ENCODE measurements at regions not wholly inside any gene's neighbourhood (a gene's known extent, or its start where the extent isn't known, plus 50 kb on each side); places are given as distances from the start of the nearest gene placed in this dataset.

DNA sequence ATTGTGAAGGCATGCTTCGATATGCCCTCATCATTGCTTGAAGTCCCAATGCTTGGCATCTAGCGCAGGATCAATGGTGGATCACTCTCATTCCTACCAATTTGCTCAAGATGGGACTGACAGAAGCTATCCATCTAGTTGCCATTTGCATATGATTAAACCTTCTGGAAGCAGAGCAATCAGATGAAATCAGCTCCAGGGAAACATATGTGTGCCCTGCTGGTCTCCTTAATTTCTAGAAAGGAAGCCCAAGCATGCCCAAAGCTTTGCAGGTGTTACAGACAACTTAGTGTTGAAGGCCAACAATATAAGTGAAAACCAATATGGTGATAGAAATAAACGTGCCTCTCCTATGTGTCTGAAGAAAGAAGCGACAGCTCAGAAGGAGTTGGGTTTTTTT, 350.0 kb upstream of the ERCC4 start:
- TF ChIP-seq, protein P1, sequence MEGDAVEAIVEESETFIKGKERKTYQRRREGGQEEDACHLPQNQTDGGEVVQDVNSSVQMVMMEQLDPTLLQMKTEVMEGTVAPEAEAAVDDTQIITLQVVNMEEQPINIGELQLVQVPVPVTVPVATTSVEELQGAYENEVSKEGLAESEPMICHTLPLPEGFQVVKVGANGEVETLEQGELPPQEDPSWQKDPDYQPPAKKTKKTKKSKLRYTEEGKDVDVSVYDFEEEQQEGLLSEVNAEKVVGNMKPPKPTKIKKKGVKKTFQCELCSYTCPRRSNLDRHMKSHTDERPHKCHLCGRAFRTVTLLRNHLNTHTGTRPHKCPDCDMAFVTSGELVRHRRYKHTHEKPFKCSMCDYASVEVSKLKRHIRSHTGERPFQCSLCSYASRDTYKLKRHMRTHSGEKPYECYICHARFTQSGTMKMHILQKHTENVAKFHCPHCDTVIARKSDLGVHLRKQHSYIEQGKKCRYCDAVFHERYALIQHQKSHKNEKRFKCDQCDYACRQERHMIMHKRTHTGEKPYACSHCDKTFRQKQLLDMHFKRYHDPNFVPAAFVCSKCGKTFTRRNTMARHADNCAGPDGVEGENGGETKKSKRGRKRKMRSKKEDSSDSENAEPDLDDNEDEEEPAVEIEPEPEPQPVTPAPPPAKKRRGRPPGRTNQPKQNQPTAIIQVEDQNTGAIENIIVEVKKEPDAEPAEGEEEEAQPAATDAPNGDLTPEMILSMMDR (IDR thresholded peaks at IDR 0.05; ENCODE audit: control insufficient read depth, extremely low read depth, insufficient read depth) = no peak
- no peak for DNase-seq (ENCODE audit: low read depth)

DNA sequence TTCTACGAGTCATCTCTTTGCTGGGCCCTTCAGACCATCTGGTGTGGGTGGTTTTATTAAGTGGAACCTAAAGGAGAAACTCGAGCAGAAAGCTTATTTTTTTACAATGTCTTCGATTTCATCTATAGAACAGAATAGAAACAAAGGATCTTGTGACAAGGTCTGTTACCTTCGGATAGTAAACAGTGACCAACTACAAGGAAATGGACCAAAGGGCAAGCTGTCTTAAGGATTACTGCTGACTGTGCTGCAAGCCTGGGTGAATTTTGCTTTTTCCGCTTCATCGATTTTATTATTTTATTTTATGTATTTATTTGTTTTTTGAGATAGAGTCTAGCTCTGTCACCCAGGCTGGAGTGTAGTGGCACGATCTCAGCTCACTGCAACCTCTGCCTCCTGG, 348.9 kb upstream of the ERCC4 start:
- TF ChIP-seq, protein P1 (IDR thresholded peaks at IDR 0.05; ENCODE audit: control insufficient read depth, extremely low read depth, insufficient read depth) = no peak
- no peak for DNase-seq (ENCODE audit: low read depth)
- no peak overlapping the region for H3K4me3 ChIP-seq (ENCODE audit: low read depth, low read length)

More for the DNA sequence above, 350.0 kb upstream of the ERCC4 start:
- no peak overlapping the region for H3K4me3 ChIP-seq (ENCODE audit: low read depth, low read length)

DNA sequence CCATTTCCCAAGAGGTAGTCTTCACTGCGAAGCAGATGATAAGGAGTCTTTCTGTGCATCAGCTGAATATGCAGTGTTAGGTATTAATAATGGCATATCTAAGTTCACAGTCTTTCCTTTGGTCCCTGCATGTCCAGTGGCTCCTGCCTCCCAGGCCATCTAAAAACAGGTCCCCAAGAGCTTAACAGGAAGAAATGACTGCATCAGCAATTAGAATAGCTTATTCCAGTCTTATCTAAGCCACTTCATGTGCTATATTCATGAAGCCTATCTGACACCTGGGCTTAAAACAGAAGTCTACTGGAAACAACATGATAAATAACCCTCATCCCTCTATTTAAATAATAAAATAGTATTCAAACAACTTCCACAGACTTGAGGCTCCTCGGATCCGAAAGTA, 346.1 kb upstream of the ERCC4 start:
- no peak for DNase-seq (ENCODE audit: low read depth)
- TF ChIP-seq, protein P1 (IDR thresholded peaks at IDR 0.05; ENCODE audit: control insufficient read depth, extremely low read depth, insufficient read depth) = no peak
- H3K4me3 ChIP-seq (ENCODE audit: low read depth, low read length) = no peak overlapping the region

DNA sequence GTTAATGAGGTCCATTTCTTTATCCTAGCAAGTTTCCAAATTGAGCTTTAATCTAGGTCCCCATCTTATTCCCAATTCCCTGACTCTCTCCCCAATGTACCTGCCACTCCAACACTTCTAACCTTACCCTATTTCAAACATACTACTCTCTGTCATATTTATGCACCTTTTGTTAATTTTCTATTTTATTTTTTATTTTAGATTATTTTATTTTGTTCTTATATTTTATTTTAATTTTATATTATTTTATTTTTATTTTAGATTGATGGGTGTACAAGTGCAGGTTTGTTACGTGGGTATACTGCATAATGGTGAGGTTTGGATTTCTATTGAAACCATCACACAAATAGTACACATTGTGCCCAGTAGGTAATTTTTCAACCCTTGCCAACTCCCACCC, 333.9 kb upstream of the ERCC4 start:
- H3K4me3 ChIP-seq (ENCODE audit: low read depth, low read length) = no peak overlapping the region
- no peak for DNase-seq (ENCODE audit: low read depth)
- TF ChIP-seq, protein P1 (IDR thresholded peaks at IDR 0.05; ENCODE audit: control insufficient read depth, extremely low read depth, insufficient read depth) = no peak

DNA sequence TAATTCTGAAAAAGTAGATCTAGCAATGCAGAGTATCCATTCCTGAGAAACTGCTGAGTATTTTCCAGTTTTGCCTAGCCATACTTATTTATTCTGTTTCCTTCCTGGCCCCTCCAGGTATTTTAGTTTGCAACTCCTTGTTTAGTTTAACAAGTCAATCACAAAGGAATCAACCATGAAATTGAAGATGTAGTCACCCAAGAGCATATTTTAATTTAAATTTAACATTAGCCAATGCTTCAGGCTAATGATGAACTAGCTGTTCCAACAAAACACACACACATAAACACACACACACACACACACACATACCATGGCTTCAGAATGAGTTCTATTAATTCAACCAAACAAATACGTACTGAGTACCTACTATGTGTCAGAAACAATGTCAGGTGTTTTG, 332.8 kb upstream of the ERCC4 start:
- no peak for DNase-seq (ENCODE audit: low read depth)
- no peak overlapping the region for H3K4me3 ChIP-seq (ENCODE audit: low read depth, low read length)
- TF ChIP-seq, protein P1 (IDR thresholded peaks at IDR 0.05; ENCODE audit: control insufficient read depth, extremely low read depth, insufficient read depth) = no peak

DNA sequence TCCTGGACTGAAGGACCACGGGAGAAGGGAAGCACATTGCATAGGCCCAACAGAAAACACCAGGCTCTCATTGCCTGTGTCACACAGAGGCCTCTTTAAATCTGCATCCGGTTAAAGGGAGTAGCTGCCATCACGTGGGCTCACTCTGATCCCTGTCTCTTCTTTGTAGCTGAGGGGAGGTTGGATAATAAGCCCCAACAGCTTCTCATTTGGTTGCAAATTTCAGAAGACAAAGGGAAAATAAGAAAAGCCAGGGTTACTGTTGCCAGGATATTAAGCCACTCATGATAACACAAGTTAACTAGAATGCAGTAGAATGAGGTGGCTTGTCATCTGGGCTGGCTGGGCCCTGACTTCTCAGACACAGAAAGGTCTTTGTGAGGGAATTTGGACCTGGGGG, 325.1 kb upstream of the ERCC4 start:
- DNase-seq (ENCODE audit: low read depth) = no peak
- TF ChIP-seq, protein P1 (IDR thresholded peaks at IDR 0.05; ENCODE audit: control insufficient read depth, extremely low read depth, insufficient read depth) = no peak
- H3K4me3 ChIP-seq (ENCODE audit: low read depth, low read length) = no peak overlapping the region

DNA sequence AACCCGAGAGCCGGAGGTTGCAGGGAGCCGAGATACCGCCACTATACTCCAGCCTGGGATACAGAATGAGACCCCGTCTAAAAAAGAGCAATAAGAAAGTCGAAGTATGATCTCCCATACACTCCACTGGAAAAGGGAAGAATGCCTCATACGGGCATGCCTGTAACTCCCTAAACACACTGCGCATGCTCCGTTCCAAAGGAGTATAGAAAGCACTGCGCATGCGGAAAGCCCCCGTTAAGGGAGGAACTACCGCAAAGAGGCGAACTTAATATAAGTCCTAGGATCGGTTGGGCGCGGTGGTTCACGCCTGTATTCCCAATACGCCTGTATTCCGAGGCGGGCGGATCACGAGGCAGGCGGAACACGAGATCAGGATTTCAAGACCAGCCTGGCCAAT, 313.1 kb upstream of the ERCC4 start:
- TF ChIP-seq, protein P1 (IDR thresholded peaks at IDR 0.05; ENCODE audit: control insufficient read depth, extremely low read depth, insufficient read depth) = no peak
- H3K4me3 ChIP-seq (ENCODE audit: low read depth, low read length) = peak overlapping the region; percentile 28; the same call in 1 of the 2 replicates
- DNase-seq (ENCODE audit: low read depth) = no peak
